Erythroblast (primary cell): ENCODE measurements at regions not wholly inside any gene's neighbourhood (a gene's known extent, or its start where the extent isn't known, plus 50 kb on each side); places are given as distances from the start of the nearest gene placed in this dataset.

Experiments
- GATA1 ChIP-seq: IDR thresholded peaks from 2 replicates; pipeline ENCODE4 v1.6.1; 2011; ENCODE audit warnings: low read depth, mild to moderate bottlenecking, control low read depth, low read length, moderate library complexity
- POLR2A ChIP-seq: IDR thresholded peaks from 2 replicates; pipeline ENCODE4 v1.6.1; 2011; ENCODE audit warnings: mild to moderate bottlenecking, low read length

GRCh38 chr2:12014088-12014960 is 267.9 kb downstream of the LPIN1 start:
- TF ChIP-seq POLR2A (no peak), GATA1 (no peak)
